Stimulated activated effector memory CD8-positive, alpha-beta T cell treated with anti-CD3 and anti-CD28 coated beads, Interleukin-12 subunit alpha, Interleukin-12 subunit beta, amount 100 ng/mL, for 72 hours (primary cell): ENCODE measurements at regions not wholly inside any gene's neighbourhood (a gene's known extent, or its start where the extent isn't known, plus 50 kb on each side); places are given as distances from the start of the nearest gene placed in this dataset.
A peak's percentile ranks its signal among the peaks of the same experiment; 100 is the strongest.

Experiments used
- ATAC-seq: fragments of 150-1000 bp; cut with Tn5 transposase; 2 replicates; pipeline ENCODE4 v1.10.0; 2021
- DNase-seq, 2 donors: peaks; one replicate each; pipeline ENCODE4 v3.0.0; 2021 to 2022; ENCODE audit warnings: low spot score in 2 of 2
- H3K27ac Mint-ChIP-seq: one replicate; pipeline ENCODE4 v1.8.0; 2022; ENCODE audit warnings: mild to moderate bottlenecking, mixed read lengths
- H3K36me3 Mint-ChIP-seq: one replicate; pipeline ENCODE4 v1.8.0; 2022; ENCODE audit warnings: mild to moderate bottlenecking, mixed read lengths
- H3K4me1 Mint-ChIP-seq: one replicate; pipeline ENCODE4 v1.8.0; 2022; ENCODE audit warnings: mixed read lengths
- H3K4me3 Mint-ChIP-seq: one replicate; pipeline ENCODE4 v1.8.0; 2022; ENCODE audit warnings: mild to moderate bottlenecking, mixed read lengths
- H3K9me3 Mint-ChIP-seq: one replicate; pipeline ENCODE4 v1.8.0; 2022; ENCODE audit warnings: mixed read lengths

- Mint-ChIP-seq H3K4me1 (peaks cover 6% of the 10 kb centered on the region), H3K4me3 (no peak overlapping the region), H3K27ac (peak overlapping the region; percentile 63), H3K9me3 (no peaks in the 10 kb centered on the region), H3K36me3 (no peaks in the 10 kb centered on the region)
- DNase-seq (no peak), ATAC-seq (no peak)
These were observed 264.2 kb downstream of the NFKBIZ start for GRCh38 chr3:102113421-102114041.

GRCh38 chr3:102114264-102114979 is 265.1 kb downstream of the NFKBIZ start:
- DNase-seq = no peak
- H3K4me1 Mint-ChIP-seq = peaks cover 11% of the 10 kb centered on the region
- H3K9me3 Mint-ChIP-seq = no peaks in the 10 kb centered on the region
- ATAC-seq = peak; percentile 90
- no peak overlapping the region for H3K4me3 Mint-ChIP-seq
- peak overlapping the region; percentile 63 for H3K27ac Mint-ChIP-seq
- H3K36me3 Mint-ChIP-seq = no peaks in the 10 kb centered on the region

GRCh38 chr3:102122527-102122926 is 273.2 kb downstream of the NFKBIZ start:
- DNase-seq (no peak), ATAC-seq (no peak)
- Mint-ChIP-seq H3K9me3 (peaks cover 17% of the 10 kb centered on the region), H3K4me3 (no peak overlapping the region), H3K36me3 (no peaks in the 10 kb centered on the region), H3K4me1 (peaks cover 5% of the 10 kb centered on the region), H3K27ac (no peak overlapping the region)

- DNase-seq = no peak
- peaks cover 17% of the 10 kb centered on the region for H3K9me3 Mint-ChIP-seq
- no peak for ATAC-seq
These were observed 274.4 kb downstream of the NFKBIZ start for GRCh38 chr3:102123590-102124190.

GRCh38 chr3:102124282-102124681 is 275.0 kb downstream of the NFKBIZ start:
- ATAC-seq = no peak
- Mint-ChIP-seq H3K4me1 (peaks cover under 1% of the 10 kb centered on the region), H3K9me3 (peaks cover 17% of the 10 kb centered on the region), H3K27ac (no peak overlapping the region), H3K4me3 (no peak overlapping the region), H3K36me3 (no peaks in the 10 kb centered on the region)
- no peak for DNase-seq

More at GRCh38 chr3:102123590-102124190, 274.4 kb downstream of the NFKBIZ start:
- H3K4me1 Mint-ChIP-seq = peaks cover 5% of the 10 kb centered on the region
- H3K4me3 Mint-ChIP-seq = no peak overlapping the region
- no peaks in the 10 kb centered on the region for H3K36me3 Mint-ChIP-seq
- no peak overlapping the region for H3K27ac Mint-ChIP-seq

- H3K4me1 Mint-ChIP-seq = no peaks in the 10 kb centered on the region
- DNase-seq = no peak
- no peak overlapping the region for H3K27ac Mint-ChIP-seq
- no peak overlapping the region for H3K4me3 Mint-ChIP-seq
- ATAC-seq = no peak
- H3K36me3 Mint-ChIP-seq = no peaks in the 10 kb centered on the region
- peaks cover 17% of the 10 kb centered on the region for H3K9me3 Mint-ChIP-seq
These were observed 275.4 kb downstream of the NFKBIZ start for GRCh38 chr3:102124704-102125103.

- Mint-ChIP-seq H3K36me3 (no peaks in the 10 kb centered on the region), H3K9me3 (peaks cover 17% of the 10 kb centered on the region), H3K27ac (no peak overlapping the region), H3K4me3 (no peak overlapping the region), H3K4me1 (no peaks in the 10 kb centered on the region)
- no peak for ATAC-seq
- DNase-seq = no peak
These were observed 276.1 kb downstream of the NFKBIZ start for GRCh38 chr3:102125197-102125993.

GRCh38 chr3:102125994-102126368 is 276.7 kb downstream of the NFKBIZ start:
- no peak for DNase-seq
- H3K9me3 Mint-ChIP-seq = peaks cover 15% of the 10 kb centered on the region
- H3K4me1 Mint-ChIP-seq = no peaks in the 10 kb centered on the region
- H3K36me3 Mint-ChIP-seq = no peaks in the 10 kb centered on the region
- H3K27ac Mint-ChIP-seq = no peak overlapping the region
- ATAC-seq = no peak
- no peak overlapping the region for H3K4me3 Mint-ChIP-seq

GRCh38 chr3:102129760-102130608 is 280.7 kb downstream of the NFKBIZ start:
- no peaks in the 10 kb centered on the region for H3K9me3 Mint-ChIP-seq
- ATAC-seq = peak; percentile 78
- peaks cover 12% of the 10 kb centered on the region for H3K4me1 Mint-ChIP-seq
- H3K36me3 Mint-ChIP-seq = no peaks in the 10 kb centered on the region
- DNase-seq = no peak
- H3K4me3 Mint-ChIP-seq = no peak overlapping the region
- no peak overlapping the region for H3K27ac Mint-ChIP-seq

GRCh38 chr3:102132370-102132769 is 283.1 kb downstream of the NFKBIZ start:
- no peak overlapping the region for H3K27ac Mint-ChIP-seq
- H3K4me3 Mint-ChIP-seq = no peak overlapping the region
- DNase-seq = no peak
- H3K9me3 Mint-ChIP-seq = no peaks in the 10 kb centered on the region
- peaks cover 18% of the 10 kb centered on the region for H3K4me1 Mint-ChIP-seq
- H3K36me3 Mint-ChIP-seq = no peaks in the 10 kb centered on the region
- peak; percentile 54 for ATAC-seq

- H3K36me3 Mint-ChIP-seq = no peaks in the 10 kb centered on the region
- no peak overlapping the region for H3K4me3 Mint-ChIP-seq
- H3K27ac Mint-ChIP-seq = no peak overlapping the region
- no peak for DNase-seq
- H3K4me1 Mint-ChIP-seq = peaks cover 18% of the 10 kb centered on the region
- ATAC-seq = peak; percentile 63
- no peaks in the 10 kb centered on the region for H3K9me3 Mint-ChIP-seq
These were observed 284.1 kb downstream of the NFKBIZ start for GRCh38 chr3:102133376-102133775.

GRCh38 chr3:102135316-102135715 is 286.0 kb downstream of the NFKBIZ start:
- Mint-ChIP-seq H3K9me3 (no peaks in the 10 kb centered on the region), H3K4me3 (no peak overlapping the region), H3K27ac (no peak overlapping the region)

GRCh38 chr3:102136183-102136582 is 286.9 kb downstream of the NFKBIZ start:
- ATAC-seq = no peak

More at GRCh38 chr3:102135316-102135715, 286.0 kb downstream of the NFKBIZ start:
- Mint-ChIP-seq H3K4me1 (peaks cover 18% of the 10 kb centered on the region), H3K36me3 (no peaks in the 10 kb centered on the region)
- DNase-seq (no peak), ATAC-seq (no peak)

GRCh38 chr3:102140116-102140515 is 290.8 kb downstream of the NFKBIZ start:
- DNase-seq = no peak
- Mint-ChIP-seq H3K4me3 (no peak overlapping the region), H3K27ac (no peak overlapping the region), H3K4me1 (peaks cover 6% of the 10 kb centered on the region), H3K36me3 (no peaks in the 10 kb centered on the region), H3K9me3 (no peaks in the 10 kb centered on the region)
- no peak for ATAC-seq

More at GRCh38 chr3:102136183-102136582, 286.9 kb downstream of the NFKBIZ start:
- H3K4me1 Mint-ChIP-seq = peaks cover 18% of the 10 kb centered on the region
- no peaks in the 10 kb centered on the region for H3K36me3 Mint-ChIP-seq
- no peak overlapping the region for H3K4me3 Mint-ChIP-seq
- H3K27ac Mint-ChIP-seq = no peak overlapping the region
- H3K9me3 Mint-ChIP-seq = no peaks in the 10 kb centered on the region
- DNase-seq = no peak
